AG09309 (cell line): ENCODE measurements at regions not wholly inside any gene's neighbourhood (a gene's known extent, or its start where the extent isn't known, plus 50 kb on each side); places are given as distances from the start of the nearest gene placed in this dataset.

Source experiments
- DNase-seq: peaks from one replicate; pipeline ENCODE4 v3.0.0-alpha.2; 2010; ENCODE audit warnings: low read depth
- H3K4me3 ChIP-seq: 2 replicates; pipeline ENCODE4 v1.5.1; 2011; ENCODE audit warnings: mild to moderate bottlenecking, low read depth, low read length, moderate library complexity; ENCODE audit not compliant: control insufficient read depth
- TF ChIP-seq, protein P1 (sequence below): IDR thresholded peaks from 2 replicates; pipeline ENCODE4 v1.5.1; 2011; ENCODE audit warnings: mild to moderate bottlenecking, low read depth, low read length, inconsistent platforms; ENCODE audit not compliant: insufficient read depth, control insufficient read depth; ENCODE audit errors: missing control alignments

DNA sequence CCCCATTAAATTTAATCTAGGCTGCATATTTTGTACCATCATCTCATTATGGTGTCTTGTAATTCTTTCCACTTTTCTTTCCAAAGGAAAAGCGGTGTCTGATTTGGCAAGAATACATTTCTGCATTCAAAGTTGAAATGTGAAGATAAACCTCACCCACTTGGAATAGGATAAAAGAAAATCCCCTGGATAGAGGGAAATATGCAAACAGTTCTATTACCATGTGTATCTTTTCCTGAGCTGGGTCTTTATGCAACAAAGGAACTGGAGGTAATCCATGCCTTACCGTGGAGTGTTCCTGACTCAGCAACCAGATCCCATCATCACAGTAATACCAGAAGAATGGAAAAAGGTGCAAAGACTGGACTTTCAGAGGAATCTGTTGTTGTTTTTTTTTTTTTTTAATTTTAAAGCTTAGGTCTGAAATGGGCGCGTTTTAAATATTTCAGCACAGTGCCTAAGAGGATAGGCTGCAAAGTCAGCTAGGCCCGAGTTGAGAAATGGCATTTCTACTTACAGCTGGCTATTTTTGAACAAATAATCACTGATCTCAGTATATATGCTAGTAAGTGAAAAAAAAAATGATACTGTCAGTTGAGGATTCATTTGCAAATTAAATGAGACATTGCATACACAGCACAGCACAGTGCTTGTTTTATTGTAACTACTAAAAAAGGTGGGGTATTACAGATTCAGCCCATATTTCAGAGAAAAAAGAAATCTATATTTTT is 55.5 kb upstream of the ADAMTS9 start:
- TF ChIP-seq, protein P1, sequence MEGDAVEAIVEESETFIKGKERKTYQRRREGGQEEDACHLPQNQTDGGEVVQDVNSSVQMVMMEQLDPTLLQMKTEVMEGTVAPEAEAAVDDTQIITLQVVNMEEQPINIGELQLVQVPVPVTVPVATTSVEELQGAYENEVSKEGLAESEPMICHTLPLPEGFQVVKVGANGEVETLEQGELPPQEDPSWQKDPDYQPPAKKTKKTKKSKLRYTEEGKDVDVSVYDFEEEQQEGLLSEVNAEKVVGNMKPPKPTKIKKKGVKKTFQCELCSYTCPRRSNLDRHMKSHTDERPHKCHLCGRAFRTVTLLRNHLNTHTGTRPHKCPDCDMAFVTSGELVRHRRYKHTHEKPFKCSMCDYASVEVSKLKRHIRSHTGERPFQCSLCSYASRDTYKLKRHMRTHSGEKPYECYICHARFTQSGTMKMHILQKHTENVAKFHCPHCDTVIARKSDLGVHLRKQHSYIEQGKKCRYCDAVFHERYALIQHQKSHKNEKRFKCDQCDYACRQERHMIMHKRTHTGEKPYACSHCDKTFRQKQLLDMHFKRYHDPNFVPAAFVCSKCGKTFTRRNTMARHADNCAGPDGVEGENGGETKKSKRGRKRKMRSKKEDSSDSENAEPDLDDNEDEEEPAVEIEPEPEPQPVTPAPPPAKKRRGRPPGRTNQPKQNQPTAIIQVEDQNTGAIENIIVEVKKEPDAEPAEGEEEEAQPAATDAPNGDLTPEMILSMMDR: no peak
- no peak overlapping the region for H3K4me3 ChIP-seq
- DNase-seq: no peak

DNA sequence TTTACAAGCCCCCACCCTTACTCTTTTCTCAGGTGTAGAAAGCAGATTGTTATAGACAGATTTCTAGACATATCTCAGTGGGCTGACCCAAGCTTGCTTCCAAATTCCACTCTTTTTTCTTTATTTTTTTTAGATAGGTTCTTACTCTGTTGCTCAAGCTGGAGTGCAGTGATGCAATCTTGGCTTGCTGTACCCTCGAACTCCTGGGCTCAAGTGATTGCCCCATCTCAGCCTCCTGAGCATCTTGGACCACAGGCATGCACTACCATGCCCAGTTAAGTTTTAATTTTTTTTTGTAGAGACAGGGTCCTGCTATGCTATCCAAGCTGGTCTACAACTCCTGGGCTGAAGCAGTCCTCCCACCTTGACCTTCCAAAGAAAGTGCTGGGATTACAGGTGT is 53.5 kb upstream of the ADAMTS9 start:
- H3K4me3 ChIP-seq: no peak overlapping the region
- TF ChIP-seq, protein P1: no peak
- peak; percentile 24 for DNase-seq

DNA sequence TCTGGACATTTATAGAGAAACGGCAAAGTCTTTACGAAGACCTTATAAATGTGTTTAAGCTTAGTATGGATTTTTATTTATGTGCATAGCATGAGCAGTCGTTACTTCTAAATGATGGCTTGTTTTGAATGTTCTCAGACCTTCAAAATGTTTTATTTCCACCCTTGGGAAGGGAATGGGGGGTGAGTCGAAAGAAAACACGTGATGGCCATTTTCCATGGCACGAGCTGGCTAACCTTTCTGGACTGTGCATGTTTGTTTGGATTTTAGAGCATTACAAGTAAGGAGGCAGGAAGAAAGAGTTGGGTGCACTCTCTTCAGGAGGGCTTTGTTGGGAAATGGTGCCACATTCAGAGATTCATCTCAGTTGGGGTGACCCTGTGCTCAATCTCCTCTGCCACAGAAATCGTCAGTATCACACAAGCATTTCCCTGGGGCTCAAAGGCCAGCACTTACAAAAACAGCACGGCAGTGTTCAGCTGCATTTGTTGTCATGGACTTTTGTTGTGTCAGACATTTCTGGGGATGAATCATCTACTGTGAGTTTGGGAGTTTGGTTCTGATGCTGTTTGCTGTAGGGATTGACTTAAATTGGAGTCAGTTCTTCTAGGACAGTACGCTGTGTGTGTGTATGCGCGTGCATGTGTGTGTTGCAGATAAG is 52.3 kb upstream of the ADAMTS9 start:
- TF ChIP-seq, protein P1: no peak
- DNase-seq: no peak
- H3K4me3 ChIP-seq: no peak overlapping the region
